HL-60 (cell line): ENCODE measurements at regions not wholly inside any gene's neighbourhood (a gene's known extent, or its start where the extent isn't known, plus 50 kb on each side); places are given as distances from the start of the nearest gene placed in this dataset.

ENCODE experiments used
- DNase-seq, 2 experiments: peaks; one replicate each; pipeline ENCODE4 v3.0.0-alpha.2; 2010 to 2020; ENCODE audit warnings: low read depth in 1 of 2, low spot score in 1 of 2
- H3K27ac ChIP-seq: fragments of 250-450 bp; sonication (Bioruptor Pico); replicated peaks from 2 replicates; pipeline ENCODE4 v1.5.1; 2020; ENCODE audit warnings: mild to moderate bottlenecking, moderate library complexity
- H3K27me3 ChIP-seq: fragments of 250-450 bp; sonication (Bioruptor Pico); 2 replicates; pipeline ENCODE4 v1.5.1; 2021; ENCODE audit warnings: mild to moderate bottlenecking, moderate library complexity; ENCODE audit not compliant: insufficient read depth, poor library complexity, severe bottlenecking
- H3K4me3 ChIP-seq: replicated peaks from 2 replicates; pipeline ENCODE4 v1.5.1; 2011; ENCODE audit warnings: mild to moderate bottlenecking, control low read depth, low read length; ENCODE audit not compliant: insufficient read depth
- CTCF ChIP-seq: IDR thresholded peaks from one replicate; pipeline ENCODE4 v1.5.1; 2011; ENCODE audit warnings: low read length, control low read depth, inconsistent platforms; ENCODE audit not compliant: insufficient read depth
- GABPA ChIP-seq: IDR thresholded peaks from 2 replicates; pipeline ENCODE4 v1.6.1; 2012; ENCODE audit warnings: low read depth
- POLR2AphosphoS5 ChIP-seq: IDR thresholded peaks from 2 replicates; pipeline ENCODE4 v1.6.1; 2012; ENCODE audit warnings: low read depth
- REST ChIP-seq: IDR thresholded peaks from 2 replicates; pipeline ENCODE4 v1.6.1; 2012; ENCODE audit warnings: low read depth; ENCODE audit not compliant: insufficient replicate concordance
- SPI1 ChIP-seq: IDR thresholded peaks from 2 replicates; pipeline ENCODE4 v1.6.1; 2012; ENCODE audit warnings: low read depth, mild to moderate bottlenecking, borderline replicate concordance

GRCh38 chr5:156258934-156259333, 68.0 kb upstream of the SGCD start:
- H3K27ac ChIP-seq: no peak overlapping the region
- DNase-seq: no peak
- H3K27me3 ChIP-seq: no peaks in the 10 kb centered on the region
- H3K4me3 ChIP-seq: no peak overlapping the region
- TF ChIP-seq REST (no peak), GABPA (no peak), POLR2AphosphoS5 (no peak), SPI1 (no peak), CTCF (no peak)

GRCh38 chr5:156259618-156260017, 67.3 kb upstream of the SGCD start:
- no peak overlapping the region for H3K27ac ChIP-seq
- H3K4me3 ChIP-seq: no peak overlapping the region
- TF ChIP-seq REST (no peak), POLR2AphosphoS5 (no peak), SPI1 (no peak), CTCF (no peak), GABPA (no peak)
- no peaks in the 10 kb centered on the region for H3K27me3 ChIP-seq
- DNase-seq: no peak

GRCh38 chr5:156261275-156261939, 65.6 kb upstream of the SGCD start:
- no peak overlapping the region for H3K4me3 ChIP-seq
- H3K27me3 ChIP-seq: no peaks in the 10 kb centered on the region
- H3K27ac ChIP-seq: no peak overlapping the region
- TF ChIP-seq POLR2AphosphoS5 (no peak), GABPA (no peak), CTCF (no peak), REST (no peak), SPI1 (no peak)
- no peak for DNase-seq
